Suprapubic skin (tissue), 4 donors: ENCODE measurements at regions not wholly inside any gene's neighbourhood (a gene's known extent, or its start where the extent isn't known, plus 50 kb on each side); places are given as distances from the start of the nearest gene placed in this dataset.
"Not testable (repeated sequence)": the region's sequence is repeated elsewhere in the genome, so short reads cannot be mapped to it uniquely, and the experiment has no call there.

ENCODE experiments used
- EP300 ChIP-seq: sonication (generic); formaldehyde crosslinking; IDR thresholded peaks from one replicate; pipeline ENCODE4 v1.6.1; 2017; ENCODE audit warnings: antibody characterized with exemption
- POLR2A ChIP-seq, 2 donors: fragments of 450-650 bp; IDR thresholded peaks; one replicate each; pipeline ENCODE4 v1.6.1; 2017; ENCODE audit warnings: antibody characterized with exemption in 2 of 2, mild to moderate bottlenecking in 2 of 2, moderate library complexity in 2 of 2
- POLR2AphosphoS5 ChIP-seq, 3 donors: sonication (generic); formaldehyde crosslinking; IDR thresholded peaks; one replicate each; pipeline ENCODE4 v1.6.1; 2017; ENCODE audit warnings: antibody characterized with exemption in 3 of 3
- TF ChIP-seq, protein P1 (sequence below), 2 donors: fragments of 200-600 bp in 1 of 2; fragments of 450-650 bp in 1 of 2; sonication (generic) in 1 of 2; IDR thresholded peaks; one replicate each; pipeline ENCODE4 v1.5.1; 2016 to 2019; ENCODE audit warnings: antibody characterized with exemption in 2 of 2, mild to moderate bottlenecking in 1 of 2, moderate library complexity in 1 of 2

DNA sequence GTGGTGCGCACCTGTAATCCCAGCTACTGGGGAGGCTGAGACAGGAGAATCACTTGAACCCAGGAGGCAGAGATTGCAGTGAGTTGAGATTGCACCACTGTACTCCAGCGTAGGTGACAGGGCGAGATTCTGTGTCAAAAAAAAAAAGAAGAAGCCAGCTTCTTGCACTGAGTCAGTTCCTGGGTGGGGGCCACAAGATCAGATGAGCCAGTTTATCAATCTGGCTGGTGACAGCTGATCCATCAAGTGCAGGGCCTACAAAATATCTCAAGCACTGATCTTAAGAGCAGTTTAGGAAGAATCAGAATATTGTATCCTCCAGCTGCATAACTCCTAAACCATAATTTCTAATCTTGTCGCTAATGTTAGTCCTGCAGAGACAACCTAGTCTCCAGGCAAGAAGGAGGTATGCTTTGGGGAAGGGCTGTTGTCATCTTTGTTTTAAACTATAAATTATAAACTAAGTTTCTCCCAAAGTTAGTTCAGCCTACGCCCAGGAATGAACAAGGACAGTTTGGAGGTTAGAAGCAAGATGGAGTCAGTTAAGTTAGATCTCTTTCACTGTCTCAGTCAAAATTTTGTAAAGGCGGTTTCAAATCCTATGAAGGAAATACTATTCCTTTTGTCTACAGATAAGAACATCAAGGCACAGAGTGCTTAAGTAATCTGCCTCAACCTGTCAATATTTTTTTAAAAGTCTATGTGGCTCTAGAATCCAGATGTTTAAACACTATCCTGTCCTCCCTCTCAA is 139.0 kb upstream of the NUDT4 start:
- not testable (repeated sequence) for TF ChIP-seq POLR2A (IDR thresholded peaks at IDR 0.05); POLR2AphosphoS5 (IDR thresholded peaks at IDR 0.05); EP300
- TF ChIP-seq, protein P1, sequence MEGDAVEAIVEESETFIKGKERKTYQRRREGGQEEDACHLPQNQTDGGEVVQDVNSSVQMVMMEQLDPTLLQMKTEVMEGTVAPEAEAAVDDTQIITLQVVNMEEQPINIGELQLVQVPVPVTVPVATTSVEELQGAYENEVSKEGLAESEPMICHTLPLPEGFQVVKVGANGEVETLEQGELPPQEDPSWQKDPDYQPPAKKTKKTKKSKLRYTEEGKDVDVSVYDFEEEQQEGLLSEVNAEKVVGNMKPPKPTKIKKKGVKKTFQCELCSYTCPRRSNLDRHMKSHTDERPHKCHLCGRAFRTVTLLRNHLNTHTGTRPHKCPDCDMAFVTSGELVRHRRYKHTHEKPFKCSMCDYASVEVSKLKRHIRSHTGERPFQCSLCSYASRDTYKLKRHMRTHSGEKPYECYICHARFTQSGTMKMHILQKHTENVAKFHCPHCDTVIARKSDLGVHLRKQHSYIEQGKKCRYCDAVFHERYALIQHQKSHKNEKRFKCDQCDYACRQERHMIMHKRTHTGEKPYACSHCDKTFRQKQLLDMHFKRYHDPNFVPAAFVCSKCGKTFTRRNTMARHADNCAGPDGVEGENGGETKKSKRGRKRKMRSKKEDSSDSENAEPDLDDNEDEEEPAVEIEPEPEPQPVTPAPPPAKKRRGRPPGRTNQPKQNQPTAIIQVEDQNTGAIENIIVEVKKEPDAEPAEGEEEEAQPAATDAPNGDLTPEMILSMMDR (IDR thresholded peaks at IDR 0.05), result not testable (repeated sequence)
